ENCODE measurements at regions not wholly inside any gene's neighbourhood (a gene's known extent, or its start where the extent isn't known, plus 50 kb on each side); places are given as distances from the start of the nearest gene placed in this dataset.

GRCh38 chr4:72714482-72715279 is 145.7 kb upstream of the ADAMTS3 start:
- no peak for TF ChIP-seq CTCF (IDR thresholded peaks at IDR 0.05)
- no peak for TF ChIP-seq POLR2AphosphoS5 (IDR thresholded peaks at IDR 0.05)

All from upper lobe of left lung (tissue), 4 donors.